T-helper 2 cell treated with Interferon-gamma antibody and Interleukin-4, amounts not matched to agents 5 μg/mL and 100 μg/mL, for 36 hours (primary cell): ENCODE measurements at regions not wholly inside any gene's neighbourhood (a gene's known extent, or its start where the extent isn't known, plus 50 kb on each side); places are given as distances from the start of the nearest gene placed in this dataset.

ENCODE experiments used
- DNase-seq: peaks from one replicate; pipeline ENCODE4 v3.0.0; 2021; ENCODE audit warnings: low spot score
- H3K27ac Mint-ChIP-seq: one replicate; pipeline ENCODE4 v1.8.0; 2021; ENCODE audit warnings: mild to moderate bottlenecking, mixed read lengths
- H3K27me3 Mint-ChIP-seq: one replicate; pipeline ENCODE4 v1.8.0; 2021; ENCODE audit warnings: low read depth, mixed read lengths
- H3K36me3 Mint-ChIP-seq: one replicate; pipeline ENCODE4 v1.8.0; 2021; ENCODE audit warnings: low read depth, mixed read lengths
- H3K4me1 Mint-ChIP-seq: one replicate; pipeline ENCODE4 v1.8.0; 2021; ENCODE audit warnings: low read depth, mixed read lengths
- H3K4me3 Mint-ChIP-seq: one replicate; pipeline ENCODE4 v1.8.0; 2022; ENCODE audit warnings: mild to moderate bottlenecking, moderate library complexity, mixed read lengths
- H3K9me3 Mint-ChIP-seq: one replicate; pipeline ENCODE4 v1.8.0; 2021; ENCODE audit warnings: mixed read lengths

- no peak overlapping the region for H3K4me3 Mint-ChIP-seq
- H3K4me1 Mint-ChIP-seq: no peaks in the 10 kb centered on the region
- no peaks in the 10 kb centered on the region for H3K36me3 Mint-ChIP-seq
- H3K27me3 Mint-ChIP-seq: no peaks in the 10 kb centered on the region
- H3K27ac Mint-ChIP-seq: no peak overlapping the region
- peaks cover 28% of the 10 kb centered on the region for H3K9me3 Mint-ChIP-seq
- no peak for DNase-seq
Measured at GRCh38 chr10:131785121-131785460, 115.7 kb upstream of the PPP2R2D start.

- Mint-ChIP-seq H3K4me1 (no peaks in the 10 kb centered on the region), H3K27me3 (no peaks in the 10 kb centered on the region), H3K4me3 (no peak overlapping the region), H3K27ac (no peak overlapping the region), H3K9me3 (peaks cover 16% of the 10 kb centered on the region), H3K36me3 (no peaks in the 10 kb centered on the region)
- DNase-seq: no peak
Measured at GRCh38 chr10:131786756-131787605, 113.8 kb upstream of the PPP2R2D start.

GRCh38 chr10:131787961-131788360 lies 112.8 kb upstream of the PPP2R2D start:
- Mint-ChIP-seq H3K36me3 (no peaks in the 10 kb centered on the region), H3K9me3 (peaks cover 10% of the 10 kb centered on the region), H3K4me3 (no peak overlapping the region), H3K27me3 (no peaks in the 10 kb centered on the region), H3K4me1 (no peaks in the 10 kb centered on the region), H3K27ac (no peak overlapping the region)
- DNase-seq: no peak

GRCh38 chr10:131788386-131788785 lies 112.4 kb upstream of the PPP2R2D start:
- Mint-ChIP-seq H3K4me3 (no peak overlapping the region), H3K36me3 (no peaks in the 10 kb centered on the region), H3K27ac (no peak overlapping the region), H3K27me3 (no peaks in the 10 kb centered on the region), H3K9me3 (peaks cover 5% of the 10 kb centered on the region), H3K4me1 (no peaks in the 10 kb centered on the region)
- no peak for DNase-seq

- no peaks in the 10 kb centered on the region for H3K36me3 Mint-ChIP-seq
- peaks cover 4% of the 10 kb centered on the region for H3K9me3 Mint-ChIP-seq
- no peak overlapping the region for H3K27ac Mint-ChIP-seq
- no peak overlapping the region for H3K4me3 Mint-ChIP-seq
- H3K27me3 Mint-ChIP-seq: no peaks in the 10 kb centered on the region
- no peak for DNase-seq
- H3K4me1 Mint-ChIP-seq: no peaks in the 10 kb centered on the region
Measured at GRCh38 chr10:131789516-131789915, 111.3 kb upstream of the PPP2R2D start.

- no peaks in the 10 kb centered on the region for H3K4me1 Mint-ChIP-seq
- no peaks in the 10 kb centered on the region for H3K9me3 Mint-ChIP-seq
- no peak overlapping the region for H3K4me3 Mint-ChIP-seq
- peak; percentile 7 for DNase-seq
- no peaks in the 10 kb centered on the region for H3K27me3 Mint-ChIP-seq
- H3K36me3 Mint-ChIP-seq: no peaks in the 10 kb centered on the region
- no peak overlapping the region for H3K27ac Mint-ChIP-seq
Measured at GRCh38 chr10:131790021-131790420, 110.8 kb upstream of the PPP2R2D start.

- Mint-ChIP-seq H3K4me1 (no peaks in the 10 kb centered on the region), H3K27me3 (no peaks in the 10 kb centered on the region), H3K36me3 (no peaks in the 10 kb centered on the region), H3K9me3 (no peaks in the 10 kb centered on the region), H3K4me3 (no peak overlapping the region), H3K27ac (no peak overlapping the region)
- DNase-seq: no peak
Measured at GRCh38 chr10:131792011-131792651, 108.7 kb upstream of the PPP2R2D start.

- Mint-ChIP-seq H3K27ac (no peak overlapping the region), H3K4me1 (no peaks in the 10 kb centered on the region), H3K4me3 (no peak overlapping the region), H3K27me3 (no peaks in the 10 kb centered on the region), H3K9me3 (no peaks in the 10 kb centered on the region), H3K36me3 (no peaks in the 10 kb centered on the region)
- no peak for DNase-seq
Measured at GRCh38 chr10:131792809-131793208, 108.0 kb upstream of the PPP2R2D start.

- Mint-ChIP-seq H3K36me3 (no peaks in the 10 kb centered on the region), H3K27ac (no peak overlapping the region), H3K9me3 (peaks cover 9% of the 10 kb centered on the region), H3K27me3 (no peaks in the 10 kb centered on the region), H3K4me1 (no peaks in the 10 kb centered on the region), H3K4me3 (no peak overlapping the region)
- DNase-seq: no peak
Measured at GRCh38 chr10:131795761-131796160, 105.0 kb upstream of the PPP2R2D start.

GRCh38 chr10:131797626-131798025 lies 103.2 kb upstream of the PPP2R2D start:
- H3K4me1 Mint-ChIP-seq: no peaks in the 10 kb centered on the region
- no peaks in the 10 kb centered on the region for H3K27me3 Mint-ChIP-seq

GRCh38 chr10:131799429-131799828 lies 101.4 kb upstream of the PPP2R2D start:
- Mint-ChIP-seq H3K27me3 (no peaks in the 10 kb centered on the region), H3K27ac (no peak overlapping the region), H3K36me3 (no peaks in the 10 kb centered on the region), H3K4me1 (no peaks in the 10 kb centered on the region), H3K4me3 (no peak overlapping the region), H3K9me3 (peaks cover 9% of the 10 kb centered on the region)
- DNase-seq: no peak

More at GRCh38 chr10:131797626-131798025, 103.2 kb upstream of the PPP2R2D start:
- peaks cover 9% of the 10 kb centered on the region for H3K9me3 Mint-ChIP-seq
- no peak overlapping the region for H3K27ac Mint-ChIP-seq
- H3K4me3 Mint-ChIP-seq: no peak overlapping the region
- DNase-seq: no peak
- H3K36me3 Mint-ChIP-seq: no peaks in the 10 kb centered on the region

- H3K4me1 Mint-ChIP-seq: no peaks in the 10 kb centered on the region
- no peak for DNase-seq
- H3K4me3 Mint-ChIP-seq: no peak overlapping the region
- no peak overlapping the region for H3K27ac Mint-ChIP-seq
- no peaks in the 10 kb centered on the region for H3K36me3 Mint-ChIP-seq
- peaks cover 9% of the 10 kb centered on the region for H3K9me3 Mint-ChIP-seq
- no peaks in the 10 kb centered on the region for H3K27me3 Mint-ChIP-seq
Measured at GRCh38 chr10:131802156-131802915, 98.5 kb upstream of the PPP2R2D start.

GRCh38 chr10:131802996-131803395 lies 97.8 kb upstream of the PPP2R2D start:
- Mint-ChIP-seq H3K36me3 (no peaks in the 10 kb centered on the region), H3K27ac (no peak overlapping the region), H3K4me3 (no peak overlapping the region), H3K4me1 (no peaks in the 10 kb centered on the region), H3K27me3 (no peaks in the 10 kb centered on the region), H3K9me3 (peaks cover 8% of the 10 kb centered on the region)
- DNase-seq: no peak

GRCh38 chr10:131803860-131804425 lies 96.9 kb upstream of the PPP2R2D start:
- Mint-ChIP-seq H3K27ac (no peak overlapping the region), H3K4me3 (no peak overlapping the region), H3K27me3 (no peaks in the 10 kb centered on the region), H3K4me1 (no peaks in the 10 kb centered on the region), H3K9me3 (peaks cover 5% of the 10 kb centered on the region), H3K36me3 (no peaks in the 10 kb centered on the region)
- DNase-seq: no peak
